Forelimb muscle (tissue), 1 donor: ENCODE measurements at regions not wholly inside any gene's neighbourhood (a gene's known extent, or its start where the extent isn't known, plus 50 kb on each side); places are given as distances from the start of the nearest gene placed in this dataset.
"Not testable (repeated sequence)": the region's sequence is repeated elsewhere in the genome, so short reads cannot be mapped to it uniquely, and the experiment has no call there.

Experiments
- DNase-seq: peaks from one replicate; pipeline ENCODE4 v3.0.0-alpha.2; 2013; ENCODE audit warnings: low read depth

DNA sequence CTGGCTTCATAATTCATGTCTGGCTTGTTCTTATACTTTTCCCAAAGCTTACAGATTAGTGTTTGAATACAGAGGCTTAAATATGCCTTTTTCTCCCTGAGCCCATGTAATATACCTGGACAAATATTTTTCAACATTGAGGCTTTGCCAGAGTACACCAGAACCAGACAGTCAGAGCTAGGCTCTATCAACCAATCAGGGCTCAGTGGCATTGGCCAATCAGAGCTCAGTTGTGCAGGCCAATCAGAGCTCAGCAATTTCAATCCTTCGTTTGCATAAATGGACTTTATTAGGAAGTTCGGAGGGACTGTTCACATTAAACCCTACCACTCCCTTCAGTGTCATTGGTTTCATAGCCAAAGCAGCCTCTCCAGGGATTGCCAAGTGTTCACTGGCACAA lies 51.2 kb upstream of the TMSB15B start:
- DNase-seq: no peak

DNA sequence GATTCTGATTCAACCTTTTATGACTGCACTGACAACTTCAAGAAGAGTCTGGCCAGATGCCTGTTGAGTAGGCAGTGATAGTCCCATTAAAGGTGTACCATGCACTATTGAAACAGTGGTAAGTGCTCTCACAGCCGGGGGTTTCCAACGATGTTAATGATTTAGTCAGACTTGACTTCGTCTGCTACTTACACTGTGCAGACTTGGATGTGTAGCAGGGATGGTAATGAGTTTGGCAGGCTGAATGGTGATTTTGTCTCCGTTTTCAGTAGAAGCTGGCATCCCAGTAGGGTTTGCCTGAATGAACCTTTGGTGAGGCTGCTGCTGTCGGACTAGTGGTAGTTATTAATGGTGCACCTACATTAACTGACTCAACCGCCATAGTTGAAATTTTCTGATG lies 52.0 kb upstream of the TMSB15B start:
- no peak for DNase-seq

DNA sequence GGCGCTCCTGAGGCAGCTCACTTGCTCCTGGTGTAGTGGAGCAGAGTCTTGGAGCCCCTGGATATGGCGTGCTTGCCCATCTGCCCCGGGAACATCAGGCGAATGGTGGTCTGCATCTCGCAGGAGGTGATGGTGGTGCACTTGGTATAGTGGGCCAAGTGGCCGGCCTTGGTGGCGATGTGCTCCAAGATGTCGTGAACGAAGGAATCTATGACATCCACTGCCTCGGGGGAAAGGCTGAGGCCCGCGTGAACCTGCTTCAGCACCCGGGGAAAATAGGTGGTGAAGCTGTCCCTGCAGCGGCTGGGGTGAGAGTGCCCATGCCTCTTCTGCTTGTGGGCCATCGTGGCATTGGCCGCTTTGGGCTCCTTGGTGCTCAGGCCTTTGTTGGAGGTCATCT lies 58.1 kb upstream of the TMSB15B start:
- no peak for DNase-seq

DNA sequence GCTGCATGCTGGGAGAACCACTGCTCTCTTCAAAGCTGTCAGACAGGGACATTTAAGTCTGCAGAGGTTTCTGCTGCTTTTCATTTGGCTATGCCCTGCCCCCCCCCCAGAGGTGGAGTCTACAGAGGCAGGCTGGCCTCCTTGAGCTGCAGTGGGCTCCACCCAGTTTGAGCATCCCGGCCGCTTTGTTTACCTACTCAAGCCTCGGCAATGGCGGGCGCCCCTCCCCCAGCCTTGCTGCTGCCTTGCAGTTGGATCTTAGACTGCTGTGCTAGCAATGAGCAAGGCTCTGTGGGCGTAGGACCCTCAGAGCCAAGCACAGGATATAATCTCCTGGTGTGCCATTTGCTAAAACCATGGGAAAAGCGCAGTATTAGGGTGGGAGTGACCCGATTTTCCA lies 59.8 kb upstream of the TMSB15B start:
- DNase-seq: not testable (repeated sequence)

DNA sequence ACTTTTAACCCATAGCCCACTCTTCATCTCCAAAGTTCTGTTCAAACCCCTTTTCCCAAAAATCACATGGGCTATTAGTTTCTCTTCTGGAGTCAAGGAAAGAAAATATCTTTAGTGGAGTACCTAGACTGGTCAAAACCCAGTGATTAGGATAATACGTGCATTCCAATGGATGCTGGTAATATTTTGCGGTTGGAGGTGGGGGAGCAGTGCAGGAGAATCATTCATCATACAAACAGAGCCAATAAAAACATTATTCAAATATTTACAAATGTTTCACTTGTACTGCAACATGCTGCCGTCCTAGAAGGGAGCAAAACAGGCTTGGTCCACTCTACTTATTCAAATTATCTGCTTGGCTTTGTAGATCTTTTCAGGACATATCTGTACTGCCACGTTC lies 57.2 kb upstream of the RAB9B start:
- DNase-seq: no peak

- no peak for DNase-seq
Observed at GRCh38 chrX:103886624-103887023, 54.6 kb upstream of the RAB9B start.

DNA sequence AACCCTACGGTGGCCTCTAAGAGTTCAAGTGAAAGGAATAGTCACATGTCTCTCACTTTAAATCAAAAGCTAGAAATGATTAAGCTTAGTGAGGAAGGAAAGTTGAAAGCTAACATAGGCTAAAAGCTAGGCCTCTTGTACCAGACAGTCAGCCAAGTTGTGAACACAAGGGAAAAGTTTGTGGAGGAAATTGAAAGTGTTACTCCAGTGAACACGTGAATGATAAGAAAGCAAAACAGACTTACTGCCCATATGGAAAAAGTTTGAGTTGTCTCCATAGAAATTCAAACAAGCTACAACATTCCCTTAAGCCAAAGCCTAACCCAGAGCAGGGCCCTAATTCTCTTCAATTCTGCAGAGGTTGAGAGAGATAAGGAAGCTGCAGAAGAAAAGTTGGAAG lies 51.5 kb upstream of the RAB9B start:
- peak; percentile 35 for DNase-seq

GRCh38 chrX:103882999-103883398 lies 50.9 kb upstream of the RAB9B start:
- DNase-seq: no peak
